ENCODE measurements at regions not wholly inside any gene's neighbourhood (a gene's known extent, or its start where the extent isn't known, plus 50 kb on each side); places are given as distances from the start of the nearest gene placed in this dataset.

DNA sequence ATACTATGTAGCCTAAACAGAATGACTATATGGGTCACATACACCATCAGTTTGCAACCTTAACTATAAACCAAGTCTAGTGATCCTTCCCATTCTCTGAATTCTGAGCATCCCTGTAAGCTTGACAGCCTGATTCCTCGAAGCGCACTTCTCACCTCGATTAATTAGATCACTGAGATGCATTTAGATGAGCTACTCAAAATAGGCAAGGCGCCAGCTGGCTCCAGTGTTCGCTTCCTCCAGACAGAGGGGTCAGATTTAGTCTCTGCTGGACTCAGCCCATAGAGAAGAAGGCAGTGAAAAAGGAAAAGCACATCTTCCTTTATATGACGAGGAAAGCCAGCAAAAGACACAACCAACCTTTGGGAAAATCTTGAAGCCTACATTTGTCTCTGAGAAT is 371.5 kb downstream of the MLLT3 start:
- H2BK15ac ChIP-seq (ENCODE audit: low read length), result no peak overlapping the region
- H3K4ac ChIP-seq (replicated peaks; ENCODE audit: insufficient read length, low read depth, low read length), result no peak overlapping the region
- H3K56ac ChIP-seq (replicated peaks; ENCODE audit: insufficient read length, low read depth, low read length), result no peak overlapping the region
- H2BK20ac ChIP-seq (ENCODE audit: low read length), result no peak overlapping the region
- no peaks in the 10 kb centered on the region for H3K4me1 ChIP-seq (replicated peaks in 1 of 4; ENCODE audit: control insufficient read depth in 3 of 4, insufficient read depth in 4 of 4, low read length in 3 of 4)
- no peak overlapping the region for H3K27ac ChIP-seq (ENCODE audit: low read depth, low read length)
- ChIA-PET POLR2A (ENCODE audit: partially characterized antibody) (no interaction called here), CTCF (ENCODE audit: partially characterized antibody) (interaction anchor here (1.4 kb wide), 1 partner anchor 8 kb away, joined by 4 read pairs; no protein-coding TSS in a partner anchor)
- no peaks in the 10 kb centered on the region for H3K79me2 ChIP-seq (ENCODE audit: control insufficient read depth in 1 of 2, insufficient read depth in 2 of 2, low read length in 2 of 2)
- no peaks in the 10 kb centered on the region for H3K23me2 ChIP-seq (ENCODE audit: low read depth, low read length)
- H3K23ac ChIP-seq (ENCODE audit: insufficient read length), result no peak overlapping the region
- 92% methylated on average over 6 of the region's 6 CpGs; no CpG with 5 or more reads in 1 of the 2 experiments for WGBS, 2 experiments (ENCODE audit: extremely low coverage in 1 of 2, insufficient coverage in 1 of 2, insufficient read length in 1 of 2, insufficient replicate concordance in 2 of 2, low coverage in 1 of 2, low lambda C conversion rate in 2 of 2, missing lambda C conversion rate in 1 of 2)
- H3K4me3 ChIP-seq (ENCODE audit: extremely low read depth in 1 of 4, insufficient read depth in 2 of 4, low read depth in 3 of 4, low read length in 4 of 4), result no peak overlapping the region
- FAIRE-seq (no peak), DNase-seq (ENCODE audit: low read depth in 1 of 2, low spot score in 2 of 2) (no peak)
- H3K9ac ChIP-seq (replicated peaks in 1 of 4; ENCODE audit: extremely low read depth in 1 of 4, low read depth in 3 of 4, low read length in 3 of 4), result no peak overlapping the region
- H4K8ac ChIP-seq (ENCODE audit: extremely low read depth, insufficient read depth, low read length), result no peak overlapping the region
- H3K18ac ChIP-seq (ENCODE audit: extremely low read depth, low read length), result no peak overlapping the region
- no peaks in the 10 kb centered on the region for H3K9me3 ChIP-seq (ENCODE audit: insufficient read depth in 2 of 2, low read depth in 1 of 2, low read length in 1 of 2)
- no peaks in the 10 kb centered on the region; a peak in 1 of 7 replicates for H3K27me3 ChIP-seq (replicated peaks in 1 of 4; ENCODE audit: control insufficient read depth in 3 of 4, extremely low read depth in 1 of 4, insufficient read depth in 3 of 4, low read length in 3 of 4)
- H2AFZ ChIP-seq (ENCODE audit: low read length), result no peak overlapping the region
- no peaks in the 10 kb centered on the region for H3K79me1 ChIP-seq (ENCODE audit: low read depth, low read length)
- TF ChIP-seq SIX5 (IDR thresholded peaks at IDR 0.05; ENCODE audit: low read depth, low read length) (no peak), FOSL1 (IDR thresholded peaks at IDR 0.05; ENCODE audit: insufficient read depth, low read depth, low read length) (no peak), NANOG (IDR thresholded peaks at IDR 0.05; ENCODE audit: insufficient read depth, low read depth, low read length, poor library complexity, severe bottlenecking) (no peak), RFX5 (IDR thresholded peaks at IDR 0.05; ENCODE audit: borderline replicate concordance, low read depth, low read length) (no peak), CREB1 (IDR thresholded peaks at IDR 0.05) (no peak), TCF12 (IDR thresholded peaks at IDR 0.05; ENCODE audit: low read depth, low read length) (no peak), POLR2A (IDR thresholded peaks at IDR 0.05; ENCODE audit: control extremely low read depth in 1 of 2, low read depth in 2 of 2, low read length in 2 of 2) (no peak), BACH1 (IDR thresholded peaks at IDR 0.05; ENCODE audit: low read length) (no peak), EP300 (IDR thresholded peaks at IDR 0.05; ENCODE audit: borderline replicate concordance in 1 of 2, low read depth in 2 of 2, low read length in 2 of 2) (no peak), BCL11A (IDR thresholded peaks at IDR 0.05; ENCODE audit: low read depth in 2 of 2, low read length in 2 of 2) (no peak)
- no peaks in the 10 kb centered on the region for H4K20me1 ChIP-seq (replicated peaks in 1 of 2; ENCODE audit: control insufficient read depth in 1 of 2, insufficient read depth in 2 of 2, low read length in 2 of 2)
- H2BK5ac ChIP-seq (ENCODE audit: low read depth, low read length), result no peak overlapping the region
- H2AK5ac ChIP-seq (ENCODE audit: low read depth, low read length), result no peak overlapping the region
- H4K5ac ChIP-seq (ENCODE audit: insufficient read length, low read depth, low read length), result no peak overlapping the region
- no peak overlapping the region for H4K91ac ChIP-seq (replicated peaks; ENCODE audit: insufficient read length, low read length)
- H3K36me3 ChIP-seq (ENCODE audit: control insufficient read depth in 2 of 4, insufficient read depth in 4 of 4, low read length in 3 of 4), result no peaks in the 10 kb centered on the region
- no peak overlapping the region for H2BK12ac ChIP-seq (ENCODE audit: low read depth, low read length)
- no peak overlapping the region for H2BK120ac ChIP-seq (replicated peaks; ENCODE audit: low read depth, low read length)
- H3K14ac ChIP-seq (ENCODE audit: insufficient read length), result no peak overlapping the region
- H3K4me2 ChIP-seq (ENCODE audit: insufficient read depth in 1 of 2, low read depth in 2 of 2, low read length in 2 of 2), result no peak overlapping the region

Data from H1 (cell line).